HG02852 (cell line): ENCODE measurements at regions not wholly inside any gene's neighbourhood (a gene's known extent, or its start where the extent isn't known, plus 50 kb on each side); places are given as distances from the start of the nearest gene placed in this dataset.

Experiments
- ATAC-seq: cut with Tn5 transposase; IDR thresholded peaks from one replicate; pipeline ENCODE4 v1.9.1; 2021; ENCODE audit warnings: mild to moderate bottlenecking, moderate library complexity; ENCODE audit not compliant: unreplicated experiment

GRCh38 chr10:4100380-4100779 lies 315.4 kb upstream of the KLF6 start:
- ATAC-seq: no peak

- no peak for ATAC-seq
Measured at GRCh38 chr10:4099202-4099601, 314.2 kb upstream of the KLF6 start.

DNA sequence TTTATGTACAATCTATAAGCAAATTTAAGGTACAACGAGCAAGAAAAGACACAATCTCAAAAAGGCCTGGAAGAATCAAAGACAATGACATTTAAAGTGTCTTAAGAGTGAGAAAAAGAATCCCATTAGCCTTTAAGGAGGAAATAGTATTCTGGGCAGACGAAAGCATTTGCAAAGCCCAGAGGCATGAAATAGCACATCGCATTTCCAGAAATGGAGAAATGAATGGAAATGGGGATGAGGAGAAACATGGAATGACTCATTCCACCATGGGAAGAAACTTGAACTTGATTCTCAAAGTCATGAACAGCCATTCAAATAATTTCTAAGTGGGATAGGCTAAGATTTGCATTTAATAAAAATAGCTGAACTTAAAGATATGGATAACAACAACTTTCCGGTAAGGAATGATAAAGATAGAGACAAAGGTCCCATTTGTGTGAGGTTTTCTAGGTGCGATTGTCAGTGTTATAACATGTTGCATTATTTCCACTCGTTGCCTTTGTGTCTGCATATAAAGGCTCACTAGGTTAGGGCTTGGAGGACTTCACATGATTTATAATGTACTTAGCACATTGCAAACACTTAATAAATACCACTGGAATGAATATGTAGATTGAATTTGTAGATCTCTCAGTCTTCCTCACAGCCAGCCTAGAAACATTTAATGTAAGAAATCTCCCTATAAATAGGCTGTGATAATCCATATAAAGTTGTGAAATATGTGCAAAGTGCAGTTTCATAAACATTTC lies 310.3 kb upstream of the KLF6 start:
- no peak for ATAC-seq

DNA sequence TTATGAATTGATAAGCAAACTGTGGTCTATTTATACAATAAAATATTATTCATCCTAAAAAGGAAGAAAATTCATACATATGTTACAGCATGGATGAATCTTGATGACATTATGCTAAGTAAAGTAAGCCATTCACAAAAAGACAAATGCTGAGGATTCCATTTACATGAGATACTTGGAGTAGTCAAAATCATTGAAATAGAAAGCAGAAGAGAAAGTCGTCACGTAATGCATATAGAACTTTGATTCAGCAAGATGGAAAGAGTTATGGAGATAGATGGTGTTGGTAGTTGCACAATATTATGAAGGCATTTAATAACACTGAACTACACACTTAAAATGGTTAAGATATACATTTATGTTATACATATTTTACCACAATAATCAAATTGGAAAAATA lies 309.7 kb upstream of the KLF6 start:
- no peak for ATAC-seq

GRCh38 chr10:4093438-4093837 lies 308.4 kb upstream of the KLF6 start:
- ATAC-seq: no peak

- no peak for ATAC-seq
Measured at GRCh38 chr10:4088354-4089066, 303.5 kb upstream of the KLF6 start.

GRCh38 chr10:4086131-4086898 lies 301.3 kb upstream of the KLF6 start:
- ATAC-seq: no peak

GRCh38 chr10:4083509-4084003 lies 298.5 kb upstream of the KLF6 start:
- ATAC-seq: no peak

DNA sequence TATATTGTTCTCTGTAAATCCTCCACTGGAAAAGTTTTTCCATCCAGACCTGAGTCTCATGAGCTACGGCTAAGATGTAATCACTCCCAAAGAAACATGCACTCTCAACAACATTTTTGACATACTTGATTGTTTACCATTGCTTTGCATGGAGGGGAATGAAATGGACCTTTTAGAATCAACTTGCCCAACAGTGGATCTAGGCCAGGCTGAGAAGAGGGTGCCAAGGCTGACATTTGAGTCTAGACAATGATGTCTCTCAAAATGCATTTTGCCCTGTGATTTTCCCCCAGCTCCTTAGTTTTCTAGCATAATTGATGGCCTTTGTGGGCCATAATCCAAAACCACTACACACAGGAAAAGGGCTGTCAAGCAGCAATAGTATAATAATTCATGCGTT lies 297.9 kb upstream of the KLF6 start:
- ATAC-seq: no peak

DNA sequence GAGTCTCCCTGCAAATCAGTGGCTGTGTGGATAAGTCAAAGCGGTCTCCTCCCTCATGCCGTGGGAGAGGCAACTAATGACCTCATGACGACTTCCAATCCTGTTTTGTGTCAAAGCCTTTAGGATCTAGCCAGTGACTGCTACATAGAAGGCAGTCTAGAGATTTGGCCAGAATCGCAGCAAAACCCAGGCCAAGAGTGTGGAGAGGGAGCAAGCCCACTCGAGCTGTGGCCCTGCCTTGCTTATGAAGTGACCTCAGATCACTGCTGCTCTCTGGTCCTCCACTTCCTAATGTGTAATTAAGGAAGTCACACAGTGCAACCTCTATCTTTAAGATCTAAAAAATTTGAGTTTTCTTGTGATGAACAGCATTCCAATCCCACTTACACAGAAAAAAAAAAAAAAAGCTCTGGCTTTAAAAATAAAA lies 296.7 kb upstream of the KLF6 start:
- no peak for ATAC-seq

- ATAC-seq: no peak
Measured at GRCh38 chr10:4080225-4080805, 295.3 kb upstream of the KLF6 start.

- no peak for ATAC-seq
Measured at GRCh38 chr10:4079803-4080202, 294.8 kb upstream of the KLF6 start.

DNA sequence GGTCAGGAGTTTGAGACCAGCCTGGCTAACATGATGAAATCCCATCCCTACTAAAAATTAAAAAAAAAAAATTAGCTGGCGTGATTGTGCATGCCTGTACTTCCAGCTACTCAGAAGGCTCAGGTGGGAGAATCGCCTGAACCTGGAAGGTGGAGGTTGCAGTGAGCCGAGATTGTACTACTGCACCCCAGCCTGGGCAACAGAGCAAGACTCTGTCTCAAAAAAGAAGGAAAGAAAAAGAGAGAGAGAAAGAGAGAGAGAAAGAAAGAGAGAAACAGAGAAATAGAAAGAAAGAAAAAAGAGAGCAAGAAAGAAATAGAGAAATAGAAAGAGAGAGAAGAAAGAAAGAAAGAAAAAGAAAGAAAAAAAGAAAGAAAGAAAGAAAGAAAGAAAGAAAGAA lies 292.8 kb upstream of the KLF6 start:
- ATAC-seq: no peak

DNA sequence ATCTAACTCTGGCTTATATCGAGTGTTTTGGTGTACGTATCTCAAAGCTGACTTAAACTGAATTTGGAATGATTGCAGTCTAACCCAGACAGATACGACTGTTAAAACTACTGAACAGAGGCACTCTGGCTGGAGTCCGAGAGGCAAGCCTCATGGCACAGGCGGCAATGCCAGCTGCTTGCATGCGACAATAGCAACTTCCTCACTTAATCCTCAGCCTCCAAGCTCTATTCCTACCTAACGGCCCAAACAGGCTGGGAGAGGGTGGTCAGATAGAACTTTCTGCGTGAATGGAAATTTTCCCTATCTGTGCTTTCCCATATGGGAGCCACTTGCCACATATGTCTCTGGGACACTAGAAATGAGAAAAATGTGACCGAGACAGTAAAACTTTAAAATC lies 292.0 kb upstream of the KLF6 start:
- no peak for ATAC-seq

- ATAC-seq: no peak
Measured at GRCh38 chr10:4075443-4075842, 290.4 kb upstream of the KLF6 start.

GRCh38 chr10:4074545-4075407 lies 289.8 kb upstream of the KLF6 start:
- ATAC-seq: no peak

GRCh38 chr10:4073912-4074311 lies 288.9 kb upstream of the KLF6 start:
- no peak for ATAC-seq

GRCh38 chr10:4070921-4071660 lies 286.1 kb upstream of the KLF6 start:
- ATAC-seq: no peak

DNA sequence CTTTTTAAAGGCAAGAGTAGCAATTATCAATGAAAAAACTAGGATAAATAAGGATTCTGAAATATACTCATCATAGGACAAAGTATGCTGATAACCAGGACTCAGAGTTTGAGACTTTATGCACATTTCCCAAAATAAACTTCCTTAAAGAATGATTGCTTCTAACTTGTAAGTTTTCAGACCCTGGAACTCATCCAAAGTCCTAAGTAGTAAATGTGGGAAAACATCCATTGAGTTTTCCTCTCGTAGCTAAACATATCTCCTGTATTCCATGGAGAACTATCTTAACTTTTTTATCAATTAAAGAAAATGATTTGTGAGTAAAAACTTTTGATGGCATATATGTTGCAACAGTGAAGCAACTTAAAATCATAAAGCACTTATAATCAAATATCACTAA lies 285.2 kb upstream of the KLF6 start:
- ATAC-seq: no peak

GRCh38 chr10:4069491-4069890 lies 284.5 kb upstream of the KLF6 start:
- ATAC-seq: no peak
